ENCODE measurements at regions not wholly inside any gene's neighbourhood (a gene's known extent, or its start where the extent isn't known, plus 50 kb on each side); places are given as distances from the start of the nearest gene placed in this dataset.

DNA sequence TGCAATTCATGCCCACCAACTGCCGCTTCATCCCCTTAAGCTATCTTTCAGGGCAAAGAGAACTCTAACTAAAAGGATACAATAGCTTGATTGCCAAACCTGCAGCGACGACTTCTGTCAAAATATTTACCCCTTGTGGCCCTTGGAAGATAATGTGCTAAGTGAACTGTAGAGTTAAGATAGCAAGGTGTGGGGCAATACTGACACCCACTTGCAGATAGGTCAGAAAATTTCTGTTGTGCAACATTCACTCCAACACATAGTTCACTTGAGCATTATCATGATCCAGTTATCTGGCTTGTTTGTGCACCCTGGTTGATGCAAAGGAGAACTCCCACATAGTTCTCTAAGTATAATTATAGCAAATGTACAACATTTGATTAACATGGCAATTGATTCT lies 55.6 kb downstream of the RHOXF2B start:
- no peak overlapping the region for H3K4me3 ChIP-seq (ENCODE audit: low read depth in 1 of 2, low read length in 2 of 2)
- no peaks in the 10 kb centered on the region for H3K4me1 ChIP-seq (ENCODE audit: control insufficient read depth in 1 of 2, insufficient read depth in 2 of 2, low read length in 2 of 2)
- H3K27me3 ChIP-seq (ENCODE audit: control insufficient read depth in 1 of 2, insufficient read depth in 2 of 2, low read length in 2 of 2) = peaks cover 0 to 3% of the 10 kb centered on the region in 2 donors
- no peaks in the 10 kb centered on the region for H3K9me3 ChIP-seq (ENCODE audit: control insufficient read depth in 1 of 2, low read length in 2 of 2)
- no peaks in the 10 kb centered on the region for H3K36me3 ChIP-seq (ENCODE audit: control insufficient read depth in 1 of 2, insufficient read depth in 2 of 2, low read length in 2 of 2)
- no peak overlapping the region for H3K27ac ChIP-seq (ENCODE audit: low read depth, low read length)
- H3K9ac ChIP-seq (ENCODE audit: low read depth in 1 of 2, low read length in 2 of 2) = no peak overlapping the region

DNA sequence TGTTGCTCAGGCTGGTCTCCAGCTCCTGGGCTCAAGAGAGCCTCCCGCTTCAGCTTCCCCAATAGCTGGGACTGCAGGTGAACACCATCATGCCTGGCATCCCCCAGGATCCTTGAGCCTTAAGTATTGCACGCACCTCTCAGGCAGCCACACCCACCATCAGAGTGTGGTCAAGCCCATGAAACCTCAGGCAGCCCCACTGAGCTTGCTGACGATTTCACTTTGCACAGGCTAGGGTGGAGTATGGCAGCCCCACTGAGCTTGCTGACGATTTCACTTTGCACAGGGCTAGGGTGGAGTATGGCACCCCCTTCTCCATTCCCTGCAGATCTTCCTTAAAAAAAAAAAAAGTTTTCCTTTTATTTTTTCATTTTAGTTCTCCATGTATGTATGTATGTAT lies 57.2 kb downstream of the RHOXF2B start:
- H3K27me3 ChIP-seq (ENCODE audit: control insufficient read depth in 1 of 2, insufficient read depth in 2 of 2, low read length in 2 of 2) = peaks cover 10 to 12% of the 10 kb centered on the region in 2 donors
- H3K4me3 ChIP-seq (ENCODE audit: low read depth in 1 of 2, low read length in 2 of 2) = no peak overlapping the region
- peaks cover 0 to 7% of the 10 kb centered on the region in 2 donors for H3K4me1 ChIP-seq (ENCODE audit: control insufficient read depth in 1 of 2, insufficient read depth in 2 of 2, low read length in 2 of 2)
- no peak overlapping the region for H3K9ac ChIP-seq (ENCODE audit: low read depth in 1 of 2, low read length in 2 of 2)
- no peaks in the 10 kb centered on the region for H3K36me3 ChIP-seq (ENCODE audit: control insufficient read depth in 1 of 2, insufficient read depth in 2 of 2, low read length in 2 of 2)
- H3K9me3 ChIP-seq (ENCODE audit: control insufficient read depth in 1 of 2, low read length in 2 of 2) = no peaks in the 10 kb centered on the region
- no peak overlapping the region for H3K27ac ChIP-seq (ENCODE audit: low read depth, low read length)

DNA sequence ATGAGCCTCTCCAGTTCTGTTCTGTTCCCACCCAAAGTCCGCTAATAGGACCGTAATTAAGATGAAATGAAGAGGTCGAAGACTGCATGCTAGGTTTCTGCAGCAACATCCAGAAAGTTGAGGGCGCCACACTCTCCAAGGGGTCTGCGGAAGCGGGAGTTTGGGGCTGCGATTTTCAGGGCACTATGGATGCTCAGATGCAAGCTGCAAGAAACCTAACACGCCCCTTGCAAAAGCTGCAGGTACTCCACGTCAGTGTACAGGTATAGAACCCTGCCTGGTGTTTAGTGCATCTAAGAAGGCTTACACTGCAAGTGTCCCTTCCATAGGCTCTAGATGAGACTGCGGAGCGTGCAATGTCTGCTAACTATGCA lies 61.4 kb downstream of the RHOXF2B start:
- H3K4me3 ChIP-seq (ENCODE audit: low read depth in 1 of 2, low read length in 2 of 2) = peak overlapping the region; percentile 22 to 48
- H3K27me3 ChIP-seq (ENCODE audit: control insufficient read depth in 1 of 2, insufficient read depth in 2 of 2, low read length in 2 of 2) = peaks cover 12 to 14% of the 10 kb centered on the region in 2 donors

DNA sequence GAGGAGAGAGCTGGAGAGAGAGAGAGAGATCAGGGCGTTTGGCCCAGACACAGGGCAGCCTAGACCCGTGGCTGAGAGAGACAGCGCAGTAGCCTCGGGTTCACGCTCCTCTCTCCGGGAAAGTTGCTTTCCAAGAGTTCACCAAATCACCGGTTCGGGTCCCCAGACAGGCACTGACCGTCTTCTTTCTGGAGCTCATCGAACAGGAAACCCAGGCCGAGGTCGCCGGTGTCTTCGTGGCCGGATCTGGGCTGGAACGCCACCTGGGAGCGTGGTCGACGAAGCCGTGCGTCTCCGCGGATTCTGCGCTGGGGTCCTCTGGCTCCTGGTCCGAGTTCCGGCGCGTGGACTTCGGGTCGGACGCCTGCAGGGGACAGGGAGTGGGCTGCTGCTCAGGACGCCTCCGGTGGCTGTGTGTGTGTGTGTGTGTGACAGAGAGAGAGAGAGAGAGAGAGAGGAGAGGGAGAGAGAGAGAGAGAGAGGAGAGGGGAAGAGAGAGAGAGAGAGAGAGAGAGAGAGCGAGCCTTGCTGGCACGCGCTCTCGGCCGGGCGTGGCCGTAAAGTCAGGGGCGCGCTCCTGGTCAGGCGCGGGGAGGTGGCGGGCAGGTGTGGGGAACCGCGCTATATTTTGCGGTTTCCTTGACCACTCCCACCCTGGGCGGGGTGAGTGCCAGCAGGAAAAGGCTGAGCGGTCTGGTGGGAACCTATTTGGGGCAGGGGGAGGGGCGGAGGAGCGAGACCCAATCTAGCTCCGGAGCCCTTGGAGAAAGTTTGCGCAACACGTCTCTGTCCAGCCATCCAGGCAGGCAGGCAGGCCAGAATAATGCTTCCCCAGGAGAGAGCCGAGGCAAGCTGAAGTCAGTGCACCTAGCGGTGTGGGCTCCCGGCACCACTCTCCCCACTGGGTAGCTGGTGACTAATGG lies 62.1 kb downstream of the RHOXF2B start:
- peaks cover 0 to 10% of the 10 kb centered on the region in 2 donors for H3K4me1 ChIP-seq (ENCODE audit: control insufficient read depth in 1 of 2, insufficient read depth in 2 of 2, low read length in 2 of 2)
- H3K9ac ChIP-seq (ENCODE audit: low read depth in 1 of 2, low read length in 2 of 2) = no peak overlapping the region
- H3K27me3 ChIP-seq (ENCODE audit: control insufficient read depth in 1 of 2, insufficient read depth in 2 of 2, low read length in 2 of 2) = peaks cover 12 to 14% of the 10 kb centered on the region in 2 donors
- peak overlapping the region; percentile 35 to 48 for H3K4me3 ChIP-seq (ENCODE audit: low read depth in 1 of 2, low read length in 2 of 2)
- no peak overlapping the region for H3K27ac ChIP-seq (ENCODE audit: low read depth, low read length)
- no peaks in the 10 kb centered on the region for H3K9me3 ChIP-seq (ENCODE audit: control insufficient read depth in 1 of 2, low read length in 2 of 2)
- H3K36me3 ChIP-seq (ENCODE audit: control insufficient read depth in 1 of 2, insufficient read depth in 2 of 2, low read length in 2 of 2) = no peaks in the 10 kb centered on the region

More for the DNA sequence above, 61.4 kb downstream of the RHOXF2B start:
- Histone ChIP-seq H3K27ac (ENCODE audit: low read depth, low read length) (no peak overlapping the region), H3K36me3 (ENCODE audit: control insufficient read depth in 1 of 2, insufficient read depth in 2 of 2, low read length in 2 of 2) (no peaks in the 10 kb centered on the region), H3K9ac (ENCODE audit: low read depth in 1 of 2, low read length in 2 of 2) (no peak overlapping the region), H3K9me3 (ENCODE audit: control insufficient read depth in 1 of 2, low read length in 2 of 2) (no peaks in the 10 kb centered on the region), H3K4me1 (ENCODE audit: control insufficient read depth in 1 of 2, insufficient read depth in 2 of 2, low read length in 2 of 2) (peaks cover 0 to 10% of the 10 kb centered on the region in 2 donors)

DNA sequence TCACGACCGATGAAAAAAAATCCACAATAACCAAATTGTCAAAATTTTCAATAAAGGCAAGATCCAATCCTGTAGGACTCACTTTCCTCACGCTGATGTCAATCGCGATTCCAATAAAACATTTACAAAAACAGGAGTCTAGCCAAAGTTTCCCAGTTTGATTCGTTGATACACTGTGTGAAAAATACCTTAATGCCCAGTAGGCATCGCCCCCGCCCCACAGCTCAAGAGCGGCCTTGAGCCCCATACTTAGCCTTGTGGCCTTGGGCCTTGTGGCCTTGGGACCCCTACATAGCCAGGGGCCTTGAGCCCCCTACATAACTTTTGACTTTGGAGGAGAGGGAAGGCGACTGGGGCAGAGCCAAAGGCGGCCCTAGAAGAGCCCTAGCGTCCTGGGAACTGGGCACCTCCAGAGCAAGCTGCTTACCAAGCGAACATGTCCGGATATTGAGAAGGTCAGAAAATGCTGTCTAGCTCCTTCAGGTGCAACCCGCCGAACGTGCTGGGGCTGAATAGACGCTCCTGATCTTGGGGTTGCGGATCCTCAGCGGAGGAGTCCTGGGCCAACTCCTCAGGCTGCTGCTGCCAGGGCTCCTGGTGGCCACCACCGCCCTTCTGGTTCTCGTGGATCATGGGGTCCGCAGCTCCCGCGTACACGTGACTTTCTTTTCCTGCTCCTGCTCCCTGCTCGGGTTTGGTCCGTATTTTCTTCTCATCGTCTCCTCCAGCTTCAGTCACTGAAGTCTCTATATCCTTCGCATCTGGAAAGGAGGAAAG lies 62.9 kb downstream of the RHOXF2B start:
- Histone ChIP-seq H3K36me3 (ENCODE audit: control insufficient read depth in 1 of 2, insufficient read depth in 2 of 2, low read length in 2 of 2) (no peaks in the 10 kb centered on the region), H3K4me3 (ENCODE audit: low read depth in 1 of 2, low read length in 2 of 2) (peak overlapping the region in 1 of 2 donors; percentile 35), H3K27me3 (ENCODE audit: control insufficient read depth in 1 of 2, insufficient read depth in 2 of 2, low read length in 2 of 2) (peaks cover 12 to 14% of the 10 kb centered on the region in 2 donors)

DNA sequence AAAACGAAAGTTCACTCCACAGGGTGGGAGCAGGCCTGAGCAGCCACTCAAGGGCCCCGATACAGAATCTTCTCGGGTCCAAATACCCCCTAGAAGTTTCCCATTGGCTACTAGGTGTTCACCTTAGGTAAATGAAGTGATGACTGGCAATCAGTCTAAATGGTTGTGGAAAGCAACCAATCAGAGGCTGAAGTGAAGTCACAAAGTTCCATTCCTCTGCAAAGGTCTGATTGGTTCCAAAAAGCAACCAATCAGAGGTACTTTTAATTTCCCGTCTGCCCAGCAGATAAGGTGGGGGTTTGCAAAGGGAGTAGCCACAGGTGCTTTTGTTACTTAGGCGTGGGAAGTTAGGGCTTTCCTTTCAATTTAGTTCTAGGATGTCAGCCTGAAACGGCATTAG lies 58.2 kb upstream of the NKAP start:
- Histone ChIP-seq H3K27ac (ENCODE audit: low read depth, low read length) (no peak overlapping the region), H3K27me3 (ENCODE audit: control insufficient read depth in 1 of 2, insufficient read depth in 2 of 2, low read length in 2 of 2) (peaks cover 23 to 41% of the 10 kb centered on the region in 2 donors), H3K9ac (ENCODE audit: low read depth in 1 of 2, low read length in 2 of 2) (no peak overlapping the region), H3K9me3 (ENCODE audit: control insufficient read depth in 1 of 2, low read length in 2 of 2) (no peaks in the 10 kb centered on the region), H3K4me1 (ENCODE audit: control insufficient read depth in 1 of 2, insufficient read depth in 2 of 2, low read length in 2 of 2) (peaks cover 0 to 3% of the 10 kb centered on the region in 2 donors), H3K36me3 (ENCODE audit: control insufficient read depth in 1 of 2, insufficient read depth in 2 of 2, low read length in 2 of 2) (no peaks in the 10 kb centered on the region), H3K4me3 (ENCODE audit: low read depth in 1 of 2, low read length in 2 of 2) (no peak overlapping the region)

More for the DNA sequence above, 62.9 kb downstream of the RHOXF2B start:
- no peak overlapping the region for H3K27ac ChIP-seq (ENCODE audit: low read depth, low read length)
- H3K9me3 ChIP-seq (ENCODE audit: control insufficient read depth in 1 of 2, low read length in 2 of 2) = no peaks in the 10 kb centered on the region
- peaks cover 0 to 10% of the 10 kb centered on the region in 2 donors for H3K4me1 ChIP-seq (ENCODE audit: control insufficient read depth in 1 of 2, insufficient read depth in 2 of 2, low read length in 2 of 2)
- no peak overlapping the region for H3K9ac ChIP-seq (ENCODE audit: low read depth in 1 of 2, low read length in 2 of 2)

DNA sequence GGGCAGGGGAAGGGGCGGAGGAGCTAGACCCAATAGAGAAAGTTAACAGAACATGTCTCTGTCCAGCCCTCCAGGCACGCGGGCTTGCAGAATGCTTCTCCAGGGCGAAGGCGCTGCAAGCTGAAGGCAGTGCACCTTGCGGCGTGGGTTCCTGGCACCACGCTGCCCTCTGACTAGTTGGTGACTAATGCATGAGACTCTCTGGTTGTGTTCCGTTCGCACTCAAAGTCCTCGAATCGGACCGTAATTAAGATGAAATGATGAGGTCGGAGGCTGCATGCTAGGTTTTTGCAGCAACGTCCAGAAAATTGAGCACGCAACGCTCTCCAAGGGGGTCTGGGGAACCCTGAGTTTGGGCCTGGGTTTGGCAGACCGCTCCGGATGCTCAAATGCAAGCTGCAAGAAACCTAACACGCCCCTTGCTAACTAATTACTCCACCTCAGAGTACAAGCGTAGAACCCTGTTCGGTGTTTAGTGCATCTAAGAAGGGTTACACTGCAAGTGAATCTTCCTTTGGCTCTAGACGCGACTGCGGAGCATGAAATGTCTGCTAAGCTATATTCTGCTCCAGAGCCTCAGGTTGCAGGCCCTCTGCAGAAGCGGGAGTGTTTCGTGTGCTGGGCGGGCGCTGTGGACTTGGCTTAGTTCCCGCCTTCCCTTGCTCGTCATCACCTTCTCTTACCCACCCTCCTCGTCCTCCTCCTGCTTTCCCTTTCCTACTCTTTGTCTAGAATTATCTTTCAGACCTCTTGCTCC lies 57.1 kb upstream of the NKAP start:
- no peak overlapping the region for H3K4me3 ChIP-seq (ENCODE audit: low read depth in 1 of 2, low read length in 2 of 2)
- H3K9me3 ChIP-seq (ENCODE audit: control insufficient read depth in 1 of 2, low read length in 2 of 2) = no peaks in the 10 kb centered on the region
- H3K9ac ChIP-seq (ENCODE audit: low read depth in 1 of 2, low read length in 2 of 2) = no peak overlapping the region
- no peaks in the 10 kb centered on the region for H3K36me3 ChIP-seq (ENCODE audit: control insufficient read depth in 1 of 2, insufficient read depth in 2 of 2, low read length in 2 of 2)
- H3K27ac ChIP-seq (ENCODE audit: low read depth, low read length) = no peak overlapping the region
- H3K4me1 ChIP-seq (ENCODE audit: control insufficient read depth in 1 of 2, insufficient read depth in 2 of 2, low read length in 2 of 2) = peaks cover 0 to 3% of the 10 kb centered on the region in 2 donors
- H3K27me3 ChIP-seq (ENCODE audit: control insufficient read depth in 1 of 2, insufficient read depth in 2 of 2, low read length in 2 of 2) = peaks cover 23 to 51% of the 10 kb centered on the region in 2 donors

DNA sequence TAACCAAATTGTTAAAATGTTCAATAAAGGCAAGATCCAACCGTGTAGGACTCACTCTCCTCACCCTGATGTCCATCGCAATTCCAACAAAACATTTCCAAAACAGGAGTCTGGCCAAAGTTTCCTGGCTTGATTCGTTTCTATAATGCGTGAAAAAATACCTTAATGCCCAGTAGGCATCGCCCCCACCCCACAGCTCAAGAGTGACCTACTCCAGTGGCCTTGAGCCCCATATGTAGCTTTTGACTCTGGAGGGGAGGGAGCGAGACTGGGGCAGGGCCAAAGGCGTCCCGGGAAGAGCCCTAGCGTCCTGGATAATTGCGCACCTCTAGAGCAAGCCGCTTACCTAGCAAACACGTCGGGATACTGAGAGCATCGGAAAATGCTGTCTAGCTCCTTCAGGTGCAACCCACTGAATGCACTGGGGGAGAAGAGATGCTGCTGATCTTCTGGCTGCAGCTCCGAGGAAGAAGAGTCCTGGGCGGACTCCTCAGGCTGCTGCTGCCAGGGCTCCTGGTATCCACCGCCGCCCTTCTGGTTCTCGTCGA lies 55.6 kb upstream of the NKAP start:
- Histone ChIP-seq H3K4me3 (ENCODE audit: low read depth in 1 of 2, low read length in 2 of 2) (no peak overlapping the region), H3K4me1 (ENCODE audit: control insufficient read depth in 1 of 2, insufficient read depth in 2 of 2, low read length in 2 of 2) (peaks cover 0 to 3% of the 10 kb centered on the region in 2 donors), H3K27me3 (ENCODE audit: control insufficient read depth in 1 of 2, insufficient read depth in 2 of 2, low read length in 2 of 2) (peaks cover 23 to 53% of the 10 kb centered on the region in 2 donors), H3K9ac (ENCODE audit: low read depth in 1 of 2, low read length in 2 of 2) (no peak overlapping the region), H3K9me3 (ENCODE audit: control insufficient read depth in 1 of 2, low read length in 2 of 2) (no peaks in the 10 kb centered on the region), H3K36me3 (ENCODE audit: control insufficient read depth in 1 of 2, insufficient read depth in 2 of 2, low read length in 2 of 2) (no peaks in the 10 kb centered on the region), H3K27ac (ENCODE audit: low read depth, low read length) (no peak overlapping the region)

DNA sequence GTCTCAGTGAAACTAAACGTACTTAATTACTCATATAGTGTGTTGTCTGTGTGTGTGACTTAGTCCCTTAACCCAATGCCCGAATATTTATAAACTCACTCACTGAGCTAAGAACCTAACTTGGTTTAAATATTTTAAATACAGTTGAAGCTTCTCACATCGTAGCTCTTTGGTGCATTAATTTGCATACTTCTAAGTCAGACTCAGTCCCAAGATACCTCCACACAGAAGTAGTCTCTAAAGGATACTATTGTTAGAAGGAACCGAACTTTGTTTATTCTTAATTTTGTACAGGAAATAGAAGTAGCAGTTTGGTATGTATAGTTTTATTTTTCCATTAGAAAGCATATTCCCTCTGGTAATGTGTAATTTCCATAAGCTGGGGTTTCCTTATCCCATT lies 54.0 kb upstream of the NKAP start:
- Histone ChIP-seq H3K36me3 (ENCODE audit: control insufficient read depth in 1 of 2, insufficient read depth in 2 of 2, low read length in 2 of 2) (no peaks in the 10 kb centered on the region), H3K4me3 (ENCODE audit: low read depth in 1 of 2, low read length in 2 of 2) (no peak overlapping the region), H3K4me1 (ENCODE audit: control insufficient read depth in 1 of 2, insufficient read depth in 2 of 2, low read length in 2 of 2) (peaks cover 0 to 3% of the 10 kb centered on the region in 2 donors), H3K9me3 (ENCODE audit: control insufficient read depth in 1 of 2, low read length in 2 of 2) (no peaks in the 10 kb centered on the region), H3K27ac (ENCODE audit: low read depth, low read length) (no peak overlapping the region), H3K9ac (ENCODE audit: low read depth in 1 of 2, low read length in 2 of 2) (no peak overlapping the region), H3K27me3 (ENCODE audit: control insufficient read depth in 1 of 2, insufficient read depth in 2 of 2, low read length in 2 of 2) (peaks cover 23 to 57% of the 10 kb centered on the region in 2 donors)
